Neural progenitor cell (in vitro differentiated cells): ENCODE measurements at regions not wholly inside any gene's neighbourhood (a gene's known extent, or its start where the extent isn't known, plus 50 kb on each side); places are given as distances from the start of the nearest gene placed in this dataset.

Experiments
- EZH2 ChIP-seq: fragments of 200-600 bp; sonication (generic); IDR thresholded peaks from 2 replicates; pipeline ENCODE4 v1.6.1; 2017; ENCODE audit warnings: antibody characterized with exemption, mild to moderate bottlenecking, moderate library complexity
- TF ChIP-seq, protein P1 (sequence below): fragments of 200-600 bp; sonication (generic); IDR thresholded peaks from 2 replicates; pipeline ENCODE4 v1.5.1; 2017; ENCODE audit warnings: antibody characterized with exemption, mild to moderate bottlenecking

DNA sequence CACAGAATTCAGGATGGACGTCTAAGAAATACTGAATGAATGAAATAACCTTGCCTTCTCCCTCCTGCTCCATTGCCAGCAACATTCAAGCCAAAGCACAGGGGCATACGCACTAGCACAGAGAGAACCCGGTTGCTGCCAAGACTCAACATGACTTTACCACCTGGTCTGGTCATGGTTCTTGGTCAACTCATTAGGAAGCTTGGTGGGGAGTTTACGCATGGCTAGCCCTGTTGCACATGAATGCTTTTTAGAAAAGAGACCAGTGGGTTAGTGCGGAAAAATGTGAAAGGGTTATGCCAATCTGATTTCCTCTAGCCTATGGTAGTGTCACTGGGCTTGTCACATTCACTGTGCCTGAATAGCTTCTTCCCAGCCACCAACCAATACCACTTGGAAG, 187.6 kb upstream of the NEBL start:
- TF ChIP-seq EZH2: no peak
- TF ChIP-seq, protein P1, sequence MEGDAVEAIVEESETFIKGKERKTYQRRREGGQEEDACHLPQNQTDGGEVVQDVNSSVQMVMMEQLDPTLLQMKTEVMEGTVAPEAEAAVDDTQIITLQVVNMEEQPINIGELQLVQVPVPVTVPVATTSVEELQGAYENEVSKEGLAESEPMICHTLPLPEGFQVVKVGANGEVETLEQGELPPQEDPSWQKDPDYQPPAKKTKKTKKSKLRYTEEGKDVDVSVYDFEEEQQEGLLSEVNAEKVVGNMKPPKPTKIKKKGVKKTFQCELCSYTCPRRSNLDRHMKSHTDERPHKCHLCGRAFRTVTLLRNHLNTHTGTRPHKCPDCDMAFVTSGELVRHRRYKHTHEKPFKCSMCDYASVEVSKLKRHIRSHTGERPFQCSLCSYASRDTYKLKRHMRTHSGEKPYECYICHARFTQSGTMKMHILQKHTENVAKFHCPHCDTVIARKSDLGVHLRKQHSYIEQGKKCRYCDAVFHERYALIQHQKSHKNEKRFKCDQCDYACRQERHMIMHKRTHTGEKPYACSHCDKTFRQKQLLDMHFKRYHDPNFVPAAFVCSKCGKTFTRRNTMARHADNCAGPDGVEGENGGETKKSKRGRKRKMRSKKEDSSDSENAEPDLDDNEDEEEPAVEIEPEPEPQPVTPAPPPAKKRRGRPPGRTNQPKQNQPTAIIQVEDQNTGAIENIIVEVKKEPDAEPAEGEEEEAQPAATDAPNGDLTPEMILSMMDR: no peak
